Heart left ventricle (tissue), 13 donors: ENCODE measurements at regions not wholly inside any gene's neighbourhood (a gene's known extent, or its start where the extent isn't known, plus 50 kb on each side); places are given as distances from the start of the nearest gene placed in this dataset.

Experiments used
- POLR2A ChIP-seq, 2 donors: fragments of 450-650 bp; IDR thresholded peaks; one replicate each; pipeline ENCODE4 v1.6.1; 2017; ENCODE audit warnings: antibody characterized with exemption in 2 of 2, mild to moderate bottlenecking in 2 of 2, moderate library complexity in 2 of 2
- TF ChIP-seq, protein P1 (sequence below), 12 donors: fragments of 200-600 bp; sonication (generic) in 4 of 12; IDR thresholded peaks; one replicate each; pipeline versions ENCODE4 v1.5.0 to v1.8.0; 2018 to 2022; ENCODE audit warnings: antibody characterized with exemption in 12 of 12, mild to moderate bottlenecking in 5 of 12
- donor health status: ischemic (EF 13 %, LVEDD 7.1; RV severe dilation, severe dysfunction).
- donor health status: DM: no; HTN: yes; CAD: no.
- donor health status: DM: no; HTN: no; CAD: no.
- donor health status: ischemic (EF 25% LVEDD 6.9; RV normal size, moderate dysfunction).
- donor health status: ischemic (EF 25% LVEDD 5.7; RV mildly dilated, moderate dysfunction).
- donor health status: ischemic (EF 35%, LVEDD 5.7; RV mildly dilated, moderate dysfunction).
- donor health status: nonischemic (EF 11% LVEDD 7.7; RV severe dilation, severe dysfunction).
- donor health status: DM: yes; HTN: yes; CAD: no.
- donor health status: PGD.
- donor health status: ischemic (EF 29% LVEDD 5.4; RV normal size, mild dysfunction).
- donor health status: nonischemic (EF 23%, LVEDD 6.1; RV moderate dilation, normal function).

- TF ChIP-seq, protein P1, sequence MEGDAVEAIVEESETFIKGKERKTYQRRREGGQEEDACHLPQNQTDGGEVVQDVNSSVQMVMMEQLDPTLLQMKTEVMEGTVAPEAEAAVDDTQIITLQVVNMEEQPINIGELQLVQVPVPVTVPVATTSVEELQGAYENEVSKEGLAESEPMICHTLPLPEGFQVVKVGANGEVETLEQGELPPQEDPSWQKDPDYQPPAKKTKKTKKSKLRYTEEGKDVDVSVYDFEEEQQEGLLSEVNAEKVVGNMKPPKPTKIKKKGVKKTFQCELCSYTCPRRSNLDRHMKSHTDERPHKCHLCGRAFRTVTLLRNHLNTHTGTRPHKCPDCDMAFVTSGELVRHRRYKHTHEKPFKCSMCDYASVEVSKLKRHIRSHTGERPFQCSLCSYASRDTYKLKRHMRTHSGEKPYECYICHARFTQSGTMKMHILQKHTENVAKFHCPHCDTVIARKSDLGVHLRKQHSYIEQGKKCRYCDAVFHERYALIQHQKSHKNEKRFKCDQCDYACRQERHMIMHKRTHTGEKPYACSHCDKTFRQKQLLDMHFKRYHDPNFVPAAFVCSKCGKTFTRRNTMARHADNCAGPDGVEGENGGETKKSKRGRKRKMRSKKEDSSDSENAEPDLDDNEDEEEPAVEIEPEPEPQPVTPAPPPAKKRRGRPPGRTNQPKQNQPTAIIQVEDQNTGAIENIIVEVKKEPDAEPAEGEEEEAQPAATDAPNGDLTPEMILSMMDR (IDR thresholded peaks at IDR 0.05) = no peak
- TF ChIP-seq POLR2A (IDR thresholded peaks at IDR 0.05) = no peak
Observed at GRCh38 chrX:13208281-13208935, 111.4 kb downstream of the ATXN3L start.
